ENCODE measurements at regions not wholly inside any gene's neighbourhood (a gene's known extent, or its start where the extent isn't known, plus 50 kb on each side); places are given as distances from the start of the nearest gene placed in this dataset.

DNA sequence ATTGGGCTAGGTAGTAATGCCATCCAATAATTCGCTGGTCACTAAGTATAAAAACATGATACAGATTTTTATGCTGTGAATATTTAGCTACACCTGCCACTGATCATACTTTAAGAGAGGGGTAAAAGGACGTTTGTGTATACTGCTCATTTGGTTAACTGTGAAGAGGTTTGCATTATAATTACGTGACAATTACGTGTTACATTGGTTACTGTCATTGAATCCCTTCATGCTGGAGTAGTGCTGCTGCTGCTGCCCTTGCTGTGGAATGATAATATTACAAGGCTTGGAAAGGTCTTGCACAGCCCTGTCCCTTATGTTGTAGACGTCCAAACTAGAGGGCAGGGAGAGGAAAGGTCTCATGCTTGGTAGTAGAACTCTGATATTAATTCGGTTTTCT is 312.2 kb upstream of the ATP2B1 start:
- no peak for DNase-seq

DNA sequence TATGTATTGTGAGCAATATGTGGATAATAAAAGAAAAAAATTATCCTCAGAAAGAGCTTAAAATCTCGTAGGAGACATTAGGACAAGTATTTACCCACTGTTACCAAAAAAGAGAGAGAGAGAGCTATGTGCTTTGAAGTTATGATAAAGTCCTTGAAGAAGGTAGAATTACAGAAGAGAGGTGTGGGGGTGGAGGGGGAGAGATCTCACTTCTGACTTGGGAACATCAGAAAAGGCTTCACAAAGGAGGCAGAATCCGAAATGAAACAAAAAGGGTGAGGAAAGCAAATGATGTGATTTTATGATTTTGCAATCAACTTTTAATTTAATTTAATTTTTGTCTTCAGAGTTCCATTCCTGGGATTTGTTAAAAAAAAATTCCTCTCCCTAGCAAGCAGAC is 311.8 kb upstream of the ATP2B1 start:
- no peak for DNase-seq

DNA sequence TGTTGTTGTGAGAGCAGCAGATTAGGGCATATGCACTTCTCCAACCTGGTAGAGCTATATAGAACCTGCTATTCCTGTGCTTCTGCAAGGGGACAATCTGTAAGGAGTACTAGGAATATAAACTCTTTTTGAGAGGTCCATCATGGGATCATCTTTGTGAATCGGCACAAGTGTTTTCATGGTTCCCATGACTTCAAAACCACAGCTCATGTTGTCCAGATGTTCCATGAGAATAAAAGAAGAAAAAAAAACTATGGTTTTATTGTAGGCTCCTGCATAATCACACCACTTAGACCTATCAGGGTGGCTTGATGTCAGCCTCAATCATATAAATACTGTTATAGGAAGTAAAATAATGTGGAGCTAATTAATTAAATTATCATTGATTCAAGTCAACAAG is 311.4 kb upstream of the ATP2B1 start:
- no peak for DNase-seq

DNA sequence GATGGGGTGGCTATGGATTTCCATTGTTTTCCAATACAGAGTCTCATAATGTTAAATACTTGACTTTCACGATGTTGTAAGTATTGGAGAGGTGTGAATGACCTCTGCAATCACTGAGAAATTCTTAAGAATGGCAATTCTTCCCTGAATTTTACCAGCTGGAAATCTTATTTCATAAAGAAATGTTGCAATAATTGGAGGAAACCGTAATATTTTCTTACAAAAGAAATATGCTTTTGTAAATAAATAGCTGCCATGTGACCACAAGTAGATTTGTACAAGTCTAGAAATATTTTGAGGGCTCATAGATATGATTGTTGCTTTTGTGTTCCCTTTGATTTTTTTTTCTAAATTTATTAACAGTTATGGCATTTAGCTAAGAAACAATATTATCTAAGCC is 308.7 kb upstream of the ATP2B1 start:
- no peak for DNase-seq

DNA sequence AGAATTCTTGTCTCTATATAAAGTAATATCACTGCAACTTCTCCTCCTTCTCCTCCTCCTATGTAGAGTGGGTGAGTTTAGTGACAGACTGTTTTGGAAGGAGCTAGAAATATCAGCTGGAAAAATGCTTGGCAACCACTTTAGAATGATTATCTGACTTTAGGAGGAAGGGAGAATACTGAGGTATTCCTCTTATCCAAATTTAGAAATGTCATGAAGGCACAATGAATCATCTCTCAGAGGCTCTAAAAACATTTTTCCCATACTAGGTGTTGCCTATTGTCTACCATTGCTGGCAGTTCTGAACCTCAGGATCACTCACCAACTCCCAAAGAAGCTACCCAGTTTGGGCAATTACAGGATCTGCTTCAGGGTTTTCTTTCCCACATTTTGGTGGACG is 306.6 kb upstream of the ATP2B1 start:
- DNase-seq: no peak

DNA sequence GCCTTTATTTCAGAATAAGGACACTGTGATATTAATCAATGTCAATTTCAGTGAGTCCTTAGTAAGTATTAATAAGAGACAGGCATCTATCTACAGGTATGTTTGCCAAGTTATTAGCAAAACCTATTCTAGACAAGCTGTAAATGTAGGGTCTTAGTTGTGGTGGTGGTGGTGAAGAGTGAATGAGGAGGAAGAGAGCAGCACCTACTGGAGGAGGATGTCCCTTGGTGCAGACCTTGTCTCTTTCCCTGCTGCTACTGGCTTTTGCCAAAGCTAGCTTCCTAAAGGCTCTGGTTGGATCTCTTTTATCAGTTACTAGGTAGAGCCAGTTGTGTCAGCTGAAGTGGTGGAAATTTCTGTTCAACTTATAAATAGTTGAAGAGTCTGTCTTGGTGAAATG is 304.8 kb upstream of the ATP2B1 start:
- peak; percentile 12 for DNase-seq

DNA sequence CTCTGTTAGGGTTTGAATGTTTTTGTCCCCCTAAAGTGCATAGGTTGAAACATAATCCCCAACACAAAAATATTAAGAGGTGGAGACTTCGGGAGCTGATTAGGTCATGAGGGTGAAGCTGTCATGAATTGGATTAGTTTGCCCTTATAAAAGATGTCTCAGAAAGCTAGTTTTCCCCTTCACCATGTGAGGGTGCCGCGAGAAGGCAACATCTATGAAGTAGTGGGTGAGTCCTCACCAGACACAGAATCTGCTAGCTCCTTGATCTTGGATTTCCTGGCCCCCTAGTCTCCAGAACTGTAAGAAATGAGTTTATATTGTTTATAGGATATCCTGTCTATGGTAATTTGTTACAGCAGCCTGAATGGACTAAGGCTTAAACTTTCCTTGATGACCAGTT is 301.5 kb upstream of the ATP2B1 start:
- DNase-seq: no peak

DNA sequence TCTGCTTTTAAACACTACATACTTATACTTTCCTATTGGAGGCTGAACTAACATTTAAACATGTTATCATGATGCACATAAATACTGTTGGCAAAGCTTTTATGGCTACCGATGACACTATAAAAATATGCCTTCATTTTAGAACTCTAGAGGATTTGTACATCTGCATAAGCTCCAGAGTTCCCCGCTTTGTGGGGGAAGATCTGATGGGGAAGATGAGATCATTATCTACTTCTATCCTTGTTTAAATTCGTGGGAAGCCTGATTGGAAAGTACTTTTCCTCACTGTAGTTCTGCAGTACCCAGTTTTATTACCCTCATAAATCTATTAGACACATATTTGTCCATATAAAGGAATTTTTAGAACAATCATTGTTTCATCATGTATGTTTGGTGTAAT is 299.6 kb upstream of the ATP2B1 start:
- no peak for DNase-seq

DNA sequence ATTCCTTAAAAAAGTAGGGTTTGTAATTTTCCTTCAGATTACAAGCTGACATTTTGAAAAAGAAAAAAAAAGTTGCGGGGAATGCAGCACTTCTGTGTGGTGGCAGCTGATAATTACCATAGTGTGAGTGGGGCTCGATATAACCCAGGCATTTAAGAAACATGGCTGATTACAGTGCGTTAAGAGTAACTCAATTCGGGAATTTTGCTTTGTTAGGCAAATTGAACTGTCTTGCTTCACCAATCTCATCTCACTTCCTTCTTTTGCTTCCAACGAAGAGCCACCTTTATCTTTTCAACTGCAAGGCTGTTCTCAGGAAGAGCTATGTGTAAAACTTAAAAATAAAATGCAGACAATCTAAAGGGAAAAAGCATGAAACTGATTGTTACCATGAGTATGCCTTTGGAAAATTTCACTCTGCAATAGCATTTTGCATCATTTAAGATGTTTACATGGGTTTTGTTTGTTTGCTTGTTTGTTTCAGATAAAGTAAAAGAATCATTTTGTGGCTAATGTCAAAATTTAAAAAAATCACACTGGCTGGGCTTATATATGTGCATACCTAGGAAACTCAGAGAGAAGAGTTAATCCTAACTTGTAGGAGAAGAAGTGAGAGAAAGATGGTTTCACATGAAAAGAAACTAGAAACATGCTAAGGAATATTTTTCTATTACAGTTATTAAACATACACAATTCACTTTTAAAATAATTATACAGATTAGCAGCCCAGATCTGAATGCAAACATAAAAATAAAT is 295.9 kb upstream of the ATP2B1 start:
- DNase-seq: no peak

DNA sequence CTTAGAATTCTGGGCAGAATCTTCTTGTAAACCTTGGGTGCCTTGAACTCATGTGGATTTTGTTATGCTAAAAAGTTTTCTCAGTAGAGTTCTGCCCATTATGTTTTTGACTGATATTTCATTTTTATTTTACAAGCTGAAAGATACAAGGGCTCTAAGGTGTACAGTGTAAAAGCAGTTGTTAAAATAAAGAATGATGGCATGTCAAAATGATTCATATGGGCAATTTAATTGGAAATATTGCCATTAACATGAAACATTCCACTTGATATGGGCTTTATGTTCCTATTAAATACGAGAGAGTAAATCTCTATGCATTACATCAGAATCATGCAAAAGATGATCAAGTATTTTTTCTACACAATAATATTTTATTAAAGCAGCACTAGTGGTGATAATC is 295.1 kb upstream of the ATP2B1 start:
- DNase-seq: no peak

DNA sequence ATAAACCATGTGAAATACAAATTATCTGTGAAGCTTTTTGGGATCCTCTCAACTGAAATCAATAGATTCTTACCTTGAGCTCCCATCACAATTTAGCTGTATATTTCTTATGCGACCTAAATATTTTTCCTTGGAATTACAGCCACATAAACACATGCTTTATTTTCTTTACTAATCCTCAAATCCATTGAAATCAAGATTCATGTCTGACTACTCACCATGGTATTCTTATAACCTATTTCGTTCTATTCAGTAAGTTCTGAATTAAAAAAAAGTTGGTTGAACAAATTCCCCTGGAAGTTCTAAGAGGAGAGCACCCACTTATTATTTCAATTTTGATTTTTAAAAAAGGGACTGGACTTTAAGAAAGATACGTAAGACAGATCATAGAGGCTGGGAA is 292.1 kb upstream of the ATP2B1 start:
- no peak for DNase-seq

DNA sequence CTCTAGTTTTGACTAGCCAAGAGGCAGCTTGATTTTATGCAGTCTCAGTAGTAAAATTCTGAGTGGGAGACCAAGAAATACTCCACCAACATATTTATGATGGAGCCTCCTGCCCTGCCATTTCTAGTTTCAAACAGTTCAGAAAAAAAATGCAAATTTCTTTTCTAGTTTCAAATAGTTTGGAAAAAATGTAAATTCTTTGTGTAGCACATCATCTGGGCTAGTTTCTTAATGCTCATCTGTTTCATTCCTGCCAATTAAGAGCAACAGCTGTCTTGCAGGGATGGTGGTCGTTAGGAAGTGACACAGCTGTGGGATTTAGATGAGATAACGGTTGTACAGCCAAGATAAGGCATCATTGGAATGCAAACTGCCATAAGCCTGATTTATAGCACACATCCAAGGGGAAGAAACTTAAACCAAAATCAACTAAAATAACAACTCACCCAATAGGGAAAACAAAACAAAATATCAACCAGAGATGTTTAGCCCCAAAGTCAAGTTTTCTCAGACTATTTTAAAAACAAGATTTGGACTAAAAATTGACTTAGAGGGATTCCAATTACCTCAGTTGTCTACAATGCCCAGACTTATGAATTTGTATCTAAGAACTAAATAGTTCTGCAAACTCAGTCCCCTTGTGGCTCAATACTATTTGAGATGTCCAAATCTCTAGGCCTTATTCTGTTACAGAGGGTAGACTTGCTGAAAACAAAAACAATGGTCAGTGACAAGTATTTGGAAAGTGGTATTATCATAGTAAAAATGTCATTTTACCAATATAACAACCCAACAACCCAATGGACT is 291.3 kb upstream of the ATP2B1 start:
- no peak for DNase-seq

DNA sequence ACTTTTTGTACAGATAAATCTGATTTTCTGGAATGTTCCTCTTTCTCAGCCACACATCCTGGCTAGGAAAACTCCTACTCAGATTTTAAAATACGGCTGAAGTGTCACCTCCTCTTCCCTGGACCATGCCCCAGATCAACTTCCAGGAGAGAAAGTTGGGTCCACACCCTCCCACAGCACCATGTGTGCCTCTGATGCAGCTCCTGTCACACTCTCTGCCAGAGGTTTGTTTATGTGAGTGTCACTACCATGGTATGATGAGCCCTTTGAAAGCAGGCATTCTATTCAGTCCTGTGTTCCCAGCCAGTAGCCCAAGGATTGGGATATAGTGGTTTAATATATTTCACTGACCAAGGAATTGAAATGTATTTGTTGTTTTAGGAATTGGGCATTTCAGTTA is 287.2 kb upstream of the ATP2B1 start:
- no peak for DNase-seq

DNA sequence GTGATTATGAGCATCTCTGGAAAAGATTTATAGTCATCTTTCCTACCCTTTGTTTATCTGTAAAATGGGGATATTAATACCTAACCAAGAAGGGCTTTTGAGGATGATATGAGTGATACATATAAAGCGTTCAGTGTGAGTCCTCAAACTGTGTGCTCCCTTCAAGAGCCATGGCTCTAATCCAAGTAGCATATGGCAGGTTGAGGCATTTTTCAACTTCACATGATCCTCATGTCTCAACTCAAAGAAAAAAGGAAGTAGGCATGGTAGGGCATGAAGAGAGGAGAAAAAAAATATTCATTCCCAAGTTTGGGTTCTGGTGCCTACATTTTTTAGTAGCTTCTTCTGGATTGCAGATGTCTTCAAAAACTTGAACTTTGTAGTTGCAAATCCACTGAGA is 286.3 kb upstream of the ATP2B1 start:
- DNase-seq: no peak

DNA sequence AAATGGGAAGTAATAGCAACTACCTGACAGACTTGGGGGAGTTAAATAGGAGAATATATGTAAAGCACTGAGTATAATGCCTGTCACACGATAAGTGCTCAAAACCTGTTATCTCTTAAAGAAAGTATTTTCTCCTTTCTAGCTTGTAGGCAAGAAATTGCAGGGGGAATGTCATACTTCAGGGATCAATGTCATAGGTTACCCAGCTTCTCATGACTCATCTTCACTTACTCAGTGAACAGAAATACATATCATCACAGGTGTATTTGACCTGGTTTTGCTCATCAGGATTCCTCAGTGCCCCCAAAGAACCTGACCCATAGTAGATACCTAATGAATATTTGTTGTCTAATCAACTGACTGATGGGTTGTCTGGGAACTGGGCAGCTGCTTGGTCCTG is 285.0 kb upstream of the ATP2B1 start:
- DNase-seq: no peak

DNA sequence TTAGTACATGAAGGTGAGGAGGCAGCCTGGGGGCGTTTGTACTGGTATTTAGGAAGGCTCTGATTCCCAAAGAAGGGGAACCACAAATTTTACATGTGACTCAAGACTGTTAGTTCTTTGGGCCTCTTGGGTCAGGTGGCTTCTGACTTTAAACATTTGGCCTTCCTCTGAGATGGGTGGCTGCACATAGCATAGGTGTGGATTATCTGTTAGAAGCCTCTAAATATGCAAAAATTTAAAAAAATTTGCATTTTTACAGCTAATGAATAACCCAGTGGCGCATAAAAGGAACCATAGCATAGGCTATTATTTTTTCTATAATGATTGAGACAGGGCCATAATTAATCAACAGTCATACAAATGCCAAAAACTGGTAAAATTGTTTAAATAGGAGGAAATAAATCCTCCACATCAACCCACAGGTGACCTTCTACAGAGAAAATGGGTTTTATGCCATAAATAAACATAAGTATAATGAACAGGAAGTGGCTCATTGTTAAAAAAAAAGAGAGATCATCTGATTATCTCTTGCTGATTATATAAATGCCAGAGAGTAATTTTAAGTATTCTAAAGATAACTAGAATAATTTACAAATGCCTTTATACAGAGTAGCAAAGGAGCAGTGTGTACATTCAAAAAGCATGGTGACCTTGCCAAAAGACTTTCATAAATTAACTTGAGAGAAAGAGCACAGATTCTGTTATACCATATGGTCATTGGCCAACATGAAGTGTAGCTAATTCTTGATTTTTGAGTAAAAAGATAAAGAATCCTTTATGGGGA is 284.2 kb upstream of the ATP2B1 start:
- no peak for DNase-seq

DNA sequence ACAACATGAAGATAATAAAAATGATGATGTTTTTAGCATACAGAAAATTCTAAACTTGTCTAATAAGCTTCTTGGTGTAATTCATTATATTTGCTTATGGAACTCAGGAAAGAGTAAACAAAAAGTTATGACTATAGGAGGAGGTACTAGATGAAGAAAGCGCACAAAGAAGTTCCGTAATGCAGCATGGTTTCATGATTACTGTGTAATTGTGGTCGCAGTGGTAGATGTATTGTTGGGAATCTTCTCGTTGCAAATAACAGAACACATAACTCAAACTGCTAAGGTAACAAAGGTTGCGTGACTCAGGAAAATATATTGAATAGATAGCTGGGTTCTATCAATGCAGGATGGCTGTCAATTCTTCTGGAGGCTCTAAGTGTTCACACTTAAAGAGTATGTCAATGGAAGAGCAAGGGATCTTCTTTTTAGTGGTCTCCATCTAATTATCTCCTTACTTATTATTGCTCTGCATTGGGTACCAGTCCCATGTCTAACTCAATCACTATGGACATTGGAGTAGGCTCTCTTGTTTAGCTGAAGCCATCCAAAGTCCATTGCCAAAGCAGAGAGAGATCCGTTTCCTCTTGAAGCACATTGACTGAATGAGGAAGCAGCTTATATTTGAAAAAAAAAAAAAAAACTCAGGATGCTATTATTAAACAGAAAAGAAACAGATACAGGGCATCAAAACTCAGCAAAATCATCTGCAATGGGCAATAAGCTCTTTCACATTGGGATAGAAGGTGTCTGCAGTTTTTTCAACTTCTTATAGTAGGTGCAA is 283.4 kb upstream of the ATP2B1 start:
- no peak for DNase-seq

DNA sequence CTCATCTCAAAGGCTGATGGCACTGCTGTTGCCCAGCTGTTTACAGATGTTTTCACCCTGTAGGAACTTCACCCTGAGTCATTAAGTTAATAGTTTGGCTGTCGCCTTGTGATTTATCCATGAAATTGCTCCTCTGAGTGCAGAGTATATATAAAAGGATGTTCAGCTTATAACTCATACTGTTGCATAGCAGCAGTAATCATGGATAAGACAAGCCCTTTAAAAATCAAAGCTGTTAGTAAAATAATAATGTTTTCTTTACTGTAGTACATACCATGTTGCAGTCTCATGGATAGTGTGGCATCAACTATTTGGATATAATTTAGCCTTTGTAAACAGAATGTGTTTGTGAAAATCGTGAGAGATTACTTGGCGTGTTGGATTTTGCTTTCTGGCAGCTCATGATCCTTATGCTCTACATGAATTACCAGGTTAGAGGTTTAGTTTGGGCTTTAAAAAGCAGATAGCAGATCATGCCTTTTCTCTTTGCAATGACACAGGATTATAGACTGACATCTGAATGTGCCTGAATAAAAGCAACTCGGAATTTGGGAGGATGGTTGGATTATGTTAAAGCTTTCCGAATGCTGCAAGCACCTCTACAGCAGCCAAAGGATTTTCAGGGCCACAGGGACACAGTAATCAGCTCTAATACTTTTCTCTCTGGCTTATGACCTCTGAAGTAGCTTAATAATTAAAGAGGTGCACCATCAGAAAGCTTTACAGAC is 279.7 kb upstream of the ATP2B1 start:
- DNase-seq: no peak

DNA sequence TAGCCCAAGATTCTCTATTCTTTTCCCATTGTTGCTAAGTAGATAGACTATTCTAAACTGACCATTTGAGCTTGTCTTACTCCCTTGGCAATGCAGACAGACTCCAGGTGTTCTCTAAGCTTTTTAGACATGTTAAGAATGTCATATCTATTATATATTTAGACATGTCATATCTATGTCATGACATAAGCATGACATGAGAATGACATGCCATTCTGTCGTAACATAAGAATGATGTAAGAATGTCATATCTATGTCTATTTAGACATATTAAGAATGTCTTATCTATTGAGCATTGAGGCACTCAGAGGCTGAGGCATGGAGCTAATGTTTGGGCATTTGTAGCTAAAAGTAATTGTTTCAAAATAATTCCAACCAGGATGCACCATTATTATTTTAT is 277.3 kb upstream of the ATP2B1 start:
- DNase-seq: no peak

DNA sequence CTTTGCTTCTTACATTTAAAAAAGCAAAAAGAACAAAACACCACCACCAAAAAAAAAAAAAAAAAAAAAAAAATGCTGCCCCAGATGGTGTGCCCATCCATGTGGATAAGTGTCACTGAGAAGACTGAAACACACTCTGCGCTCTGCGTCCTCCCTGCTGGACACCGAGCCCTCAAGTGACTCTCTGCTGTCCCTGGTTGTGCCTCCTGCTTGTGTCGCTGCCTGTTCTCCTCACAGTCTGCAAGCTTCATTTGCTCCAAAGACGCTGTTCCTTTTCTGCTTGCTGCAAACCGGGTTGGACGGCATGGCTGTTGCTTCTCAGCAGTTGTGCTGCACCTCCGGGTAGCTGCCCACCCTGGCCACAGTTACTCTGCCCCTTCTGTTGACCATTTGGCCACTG is 276.2 kb upstream of the ATP2B1 start:
- no peak for DNase-seq

DNA sequence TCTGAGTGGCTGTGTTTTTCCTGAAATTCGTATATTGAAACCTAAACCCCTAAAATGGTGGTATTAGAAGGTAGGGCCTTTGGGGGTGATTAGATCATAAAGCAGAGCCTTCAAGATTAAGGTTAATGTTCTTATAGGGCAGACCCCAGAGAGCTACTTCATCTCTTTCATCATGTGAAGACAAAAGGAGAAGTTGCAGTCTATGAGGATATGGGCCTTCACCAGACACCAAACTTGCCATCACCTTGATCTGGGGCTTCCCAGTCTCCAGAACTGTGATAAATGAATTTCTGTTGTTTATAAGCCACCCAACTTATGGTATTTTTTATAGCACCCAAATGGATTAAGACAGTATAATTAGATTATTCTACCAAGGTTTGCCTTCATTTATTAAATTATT is 275.0 kb upstream of the ATP2B1 start:
- DNase-seq: no peak

DNA sequence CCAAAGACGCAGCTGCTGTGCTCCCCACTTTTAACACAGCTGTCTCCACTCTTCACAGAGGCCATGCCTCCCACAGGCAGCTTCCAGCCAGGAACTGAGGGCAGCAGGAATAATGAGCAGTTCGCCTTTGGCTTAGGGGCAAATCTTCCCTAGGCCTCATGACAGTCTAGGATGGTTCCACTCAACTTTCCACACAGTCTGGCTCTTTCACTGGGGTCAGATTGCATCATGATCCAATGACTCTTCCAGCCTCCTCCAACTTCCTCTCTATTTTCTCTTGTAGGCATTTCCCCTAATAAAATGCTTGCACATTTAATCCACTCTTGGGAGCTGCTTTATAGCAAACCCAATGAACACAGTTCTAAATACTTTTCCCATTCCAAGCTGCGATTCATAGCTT is 271.6 kb upstream of the ATP2B1 start:
- DNase-seq: no peak

Measured in CD4-positive, alpha-beta T cell treated with Interleukin-6 for 4 hours (primary cell).